HG03103 (cell line): ENCODE measurements at regions not wholly inside any gene's neighbourhood (a gene's known extent, or its start where the extent isn't known, plus 50 kb on each side); places are given as distances from the start of the nearest gene placed in this dataset.

Experiments used
- ATAC-seq: cut with Tn5 transposase; IDR thresholded peaks from one replicate; pipeline ENCODE4 v1.9.1; 2021; ENCODE audit warnings: low read depth; ENCODE audit not compliant: unreplicated experiment

DNA sequence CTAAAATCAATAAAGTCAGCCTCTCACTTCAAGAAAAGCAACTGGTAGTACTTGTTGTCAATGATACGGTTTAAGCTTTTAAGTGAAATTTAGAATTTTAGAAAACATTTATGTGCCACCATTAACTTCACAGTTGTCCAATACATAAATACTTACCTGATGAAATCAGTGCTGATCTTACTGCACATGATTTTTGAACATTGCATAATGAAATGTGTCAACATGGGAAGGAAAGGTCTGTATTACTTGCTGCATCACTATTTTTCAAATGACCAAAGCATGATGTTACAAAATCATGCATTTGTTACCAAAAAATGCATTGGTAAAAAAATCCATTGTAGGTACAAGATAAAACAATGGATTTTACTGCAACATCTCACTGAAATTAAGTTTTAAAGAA, 284.3 kb downstream of the EPM2A start:
- no peak for ATAC-seq

DNA sequence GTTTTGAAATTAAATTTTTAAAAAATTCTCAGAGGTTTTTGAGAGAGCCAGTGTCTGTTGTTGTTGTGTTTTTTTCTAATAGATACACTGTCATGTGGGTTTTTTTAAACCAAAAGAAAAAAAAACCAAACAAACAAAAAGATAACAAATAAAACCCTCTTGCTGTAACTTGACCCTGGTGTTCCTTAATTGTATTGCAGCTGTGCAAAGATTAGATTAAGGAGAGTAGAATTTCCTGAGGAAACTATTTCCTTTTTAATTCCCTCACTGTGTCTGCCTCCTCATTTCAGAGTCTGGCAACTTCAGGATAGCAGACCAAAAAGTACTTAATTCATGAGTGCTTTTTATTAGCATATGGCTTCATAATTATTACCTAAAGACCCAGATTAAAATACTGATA, 281.9 kb downstream of the EPM2A start:
- ATAC-seq = no peak

- no peak for ATAC-seq
Observed at GRCh38 chr6:145454006-145454405, 281.3 kb downstream of the EPM2A start.

GRCh38 chr6:145457556-145457955, 277.8 kb downstream of the EPM2A start:
- no peak for ATAC-seq

DNA sequence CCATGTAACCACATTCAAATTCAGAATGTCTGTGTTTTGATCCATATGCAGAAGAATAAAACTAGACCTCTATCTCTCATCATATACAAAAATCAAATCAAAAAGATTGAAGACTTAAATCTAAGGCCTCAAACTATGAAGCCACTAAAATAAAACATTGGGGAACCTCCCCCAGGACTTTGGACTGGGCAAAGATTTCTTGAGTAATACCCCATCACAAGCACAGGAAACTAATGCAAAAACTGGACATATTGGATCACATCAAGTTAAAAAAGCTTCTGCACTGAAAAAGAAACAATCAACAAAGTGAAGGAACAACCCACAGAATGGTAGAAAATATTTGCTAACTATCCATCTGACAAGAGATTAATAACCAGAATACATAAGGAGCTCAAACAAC, 266.8 kb downstream of the EPM2A start:
- ATAC-seq = no peak

DNA sequence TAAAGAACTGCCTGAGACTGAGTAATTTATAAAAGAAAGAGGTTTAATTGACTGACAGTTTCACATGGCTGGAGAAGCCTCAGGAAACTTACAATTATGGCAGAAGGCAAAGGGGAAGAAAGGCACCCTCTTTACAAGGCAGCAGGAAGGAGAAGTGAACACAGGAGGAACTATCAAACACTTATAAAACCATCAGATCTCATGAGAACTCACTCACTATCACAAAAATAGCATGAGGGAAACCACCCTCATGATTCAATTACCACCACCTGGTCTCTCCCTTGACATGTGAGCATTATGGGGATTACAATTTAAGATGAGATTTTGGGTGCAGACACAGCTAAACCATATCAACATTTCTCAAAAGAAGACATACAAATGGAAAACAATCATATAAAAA, 266.3 kb downstream of the EPM2A start:
- ATAC-seq = no peak

GRCh38 chr6:145475794-145476396, 259.4 kb downstream of the EPM2A start:
- ATAC-seq = no peak

GRCh38 chr6:145480024-145480423, 255.3 kb downstream of the EPM2A start:
- no peak for ATAC-seq

DNA sequence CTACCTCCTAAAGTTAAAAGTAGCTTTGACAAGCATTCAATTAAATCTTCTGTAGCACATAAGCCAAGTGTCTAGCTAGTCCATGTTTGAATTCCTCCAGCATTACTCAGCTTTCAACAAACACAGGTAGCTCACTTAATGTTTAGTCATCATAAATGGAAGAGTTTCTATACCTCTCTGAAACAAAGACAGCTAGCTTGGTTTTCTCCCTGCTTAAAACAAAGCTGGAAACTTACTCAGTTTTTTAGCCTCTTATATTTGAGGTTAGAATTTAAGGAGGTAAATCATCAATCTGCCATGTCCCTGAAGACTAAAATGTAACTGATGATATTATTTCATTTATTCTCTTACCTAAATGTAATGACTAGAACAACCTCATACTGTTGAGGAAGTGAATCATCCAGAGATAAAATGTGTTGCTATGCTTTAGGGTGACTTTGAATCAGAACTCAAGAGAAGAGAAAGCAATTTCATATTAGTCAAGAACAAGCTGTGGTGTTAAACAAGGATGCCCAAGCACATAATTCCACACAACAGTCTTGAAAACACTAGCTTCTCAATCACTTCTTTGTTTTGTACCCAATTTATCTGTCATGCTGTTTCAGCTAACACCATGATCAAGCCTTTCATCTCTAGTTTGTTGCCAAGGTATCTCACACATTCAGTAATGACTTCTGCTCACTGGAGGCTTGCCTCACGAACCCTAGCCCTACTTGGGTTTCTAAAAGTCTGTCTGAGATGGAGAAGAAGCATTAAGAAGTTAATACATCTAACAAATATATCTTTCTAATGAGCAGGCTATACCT, 251.9 kb downstream of the EPM2A start:
- ATAC-seq = no peak

DNA sequence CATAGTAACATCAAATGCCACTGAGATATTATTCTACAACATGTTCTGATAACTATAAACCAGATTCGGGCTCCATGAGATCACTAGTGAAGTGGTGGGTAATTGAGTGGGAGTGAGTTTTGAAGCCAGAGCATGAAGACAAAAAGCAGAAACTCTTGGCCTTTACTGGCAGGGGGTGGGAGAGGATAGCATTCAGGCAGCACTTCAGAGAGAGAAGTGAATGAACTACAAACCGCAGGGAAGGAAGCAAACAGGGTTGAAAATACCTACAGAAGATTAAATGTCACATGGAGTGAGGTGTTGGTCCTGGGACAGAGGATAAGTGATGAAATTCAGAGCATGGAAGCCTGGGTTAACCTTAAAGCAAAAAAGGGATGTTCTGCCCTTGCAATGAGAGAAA, 250.0 kb downstream of the EPM2A start:
- ATAC-seq = no peak

GRCh38 chr6:145486306-145486705, 249.0 kb downstream of the EPM2A start:
- ATAC-seq = no peak

DNA sequence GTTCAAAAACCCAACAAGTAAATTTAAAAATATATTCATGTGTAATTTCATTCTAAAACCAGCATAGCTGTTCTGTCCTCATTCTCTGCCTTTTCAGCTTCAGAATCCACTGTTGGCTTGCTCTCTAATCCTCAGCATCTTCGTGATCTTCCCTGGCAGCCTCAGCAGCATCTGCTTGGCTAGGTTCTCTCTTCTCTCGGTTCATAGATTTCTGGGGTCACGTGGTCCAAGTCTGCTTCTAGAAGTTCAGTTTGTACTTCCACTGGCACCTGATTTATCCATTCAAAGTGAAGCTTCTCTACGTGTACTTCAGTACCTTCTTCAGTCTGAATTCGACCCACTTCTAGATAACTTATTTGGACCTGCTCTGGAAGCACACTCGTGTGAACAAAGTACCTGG, 245.7 kb downstream of the EPM2A start:
- no peak for ATAC-seq

GRCh38 chr6:145490068-145490467, 245.3 kb downstream of the EPM2A start:
- no peak for ATAC-seq

DNA sequence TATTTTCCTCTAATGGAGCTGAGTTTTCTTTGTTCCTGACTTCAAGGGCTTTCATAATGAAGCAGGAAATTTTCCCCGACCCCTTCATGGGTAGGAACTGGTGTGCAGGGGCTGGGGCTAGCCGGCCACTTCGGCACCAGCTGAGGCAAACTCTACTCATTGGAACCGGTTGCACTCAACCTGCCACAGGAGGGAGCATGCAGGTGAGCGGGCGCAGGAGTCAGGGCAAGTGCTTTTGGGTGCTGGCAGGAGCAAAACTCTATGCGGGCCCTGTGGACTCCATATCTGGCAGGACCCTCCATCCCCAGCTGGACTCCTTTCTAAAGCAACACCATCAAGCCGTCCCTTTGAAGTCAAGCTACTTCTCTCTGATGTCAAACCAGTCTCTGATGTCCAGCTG, 244.2 kb downstream of the EPM2A start:
- no peak for ATAC-seq

DNA sequence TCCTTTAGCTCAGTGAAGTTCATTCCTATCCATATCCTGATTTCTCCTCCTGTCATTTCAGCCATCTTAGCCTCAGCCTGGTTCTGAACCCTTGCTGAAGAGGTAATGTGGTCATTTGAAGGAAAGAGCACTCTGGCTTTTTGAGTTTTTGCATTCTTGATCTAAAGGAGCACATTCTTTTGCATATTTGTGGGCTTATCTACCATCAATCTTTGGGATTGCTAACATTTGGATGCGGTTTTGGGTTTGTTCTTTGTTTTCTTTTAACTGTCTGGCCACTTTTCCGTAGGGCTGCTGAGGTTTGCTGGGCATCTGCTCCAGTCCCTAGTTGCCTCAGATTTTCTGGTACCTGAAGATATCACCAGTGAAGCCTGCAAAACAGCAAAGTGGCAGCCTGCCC, 238.3 kb downstream of the EPM2A start:
- no peak for ATAC-seq

DNA sequence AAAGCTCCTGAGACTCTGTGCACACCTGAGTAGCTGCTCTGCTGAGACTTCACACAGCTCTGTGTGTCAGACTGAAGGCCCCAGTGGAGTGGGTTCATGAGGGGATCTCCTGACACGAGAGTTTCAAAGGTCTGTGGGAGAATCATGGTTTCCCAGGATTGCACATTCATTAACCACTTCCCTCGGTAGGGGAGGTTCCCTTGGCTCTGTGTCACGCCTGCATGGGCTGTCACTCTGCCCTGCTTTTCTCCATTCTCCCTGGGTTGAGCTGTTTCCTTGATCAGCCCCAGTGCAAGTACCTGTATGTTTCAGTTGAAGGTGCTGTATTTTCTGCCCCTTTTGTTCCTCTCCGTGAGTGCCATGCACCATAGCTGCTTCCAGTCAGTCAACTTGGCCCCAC, 236.9 kb downstream of the EPM2A start:
- ATAC-seq = no peak

- no peak for ATAC-seq
Observed at GRCh38 chr6:145502416-145502815, 232.9 kb downstream of the EPM2A start.

DNA sequence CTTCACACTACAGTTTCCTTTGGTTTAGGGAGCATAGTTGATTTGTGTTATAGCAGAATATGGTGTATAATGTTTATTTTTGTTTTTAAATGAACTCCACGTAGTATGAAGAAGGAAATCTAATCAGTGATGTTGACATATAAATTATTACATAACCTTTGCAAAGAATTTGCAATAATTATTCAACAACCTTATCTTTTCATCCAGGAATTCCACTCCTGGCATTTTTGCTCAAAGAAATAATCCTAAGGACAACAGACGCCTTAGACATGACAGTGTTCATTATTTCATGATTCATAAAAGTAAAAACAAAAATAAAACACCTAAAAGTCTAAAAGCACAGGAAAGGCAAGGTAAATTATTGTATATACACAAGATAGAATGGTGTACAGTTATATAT, 229.2 kb downstream of the EPM2A start:
- no peak for ATAC-seq

DNA sequence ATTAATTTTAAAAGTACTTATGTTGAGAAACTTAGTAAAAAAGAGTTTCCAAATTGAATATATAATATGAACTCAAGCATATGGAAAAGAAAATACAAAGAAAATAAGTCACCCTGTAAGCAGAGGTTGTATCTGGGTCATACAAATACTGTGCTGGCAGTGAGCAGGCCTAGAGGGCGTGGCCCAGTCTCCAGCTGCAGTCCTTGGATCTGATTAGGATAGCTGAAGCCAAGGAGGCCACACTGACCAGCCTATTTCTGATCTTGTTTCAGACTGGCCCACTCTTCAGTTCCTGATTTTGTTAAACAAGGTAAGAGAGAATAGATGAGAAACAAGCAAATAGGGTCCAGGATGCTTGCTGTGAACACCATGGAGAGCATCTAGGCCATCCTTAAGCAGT, 228.8 kb downstream of the EPM2A start:
- ATAC-seq = no peak

GRCh38 chr6:145507239-145507638, 228.1 kb downstream of the EPM2A start:
- no peak for ATAC-seq

- no peak for ATAC-seq
Observed at GRCh38 chr6:145508107-145508506, 227.2 kb downstream of the EPM2A start.

DNA sequence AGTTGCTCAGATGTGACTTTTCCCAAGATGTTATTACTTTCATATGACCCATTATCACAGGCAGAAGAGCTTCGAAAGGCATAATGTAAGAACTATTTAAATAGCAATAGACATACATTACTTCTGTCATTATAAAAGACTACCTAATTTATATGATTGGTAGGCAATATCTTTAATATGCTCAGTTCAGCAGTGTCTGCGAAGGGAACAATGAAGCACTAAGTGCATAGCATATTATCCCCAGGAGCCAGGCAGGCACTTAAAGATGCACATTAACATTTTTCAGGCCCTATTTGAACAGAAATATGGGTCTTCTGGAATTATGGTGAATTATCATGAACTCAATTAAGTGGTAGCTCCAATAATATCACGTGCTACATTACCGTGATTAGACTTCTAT, 217.8 kb downstream of the EPM2A start:
- ATAC-seq = no peak
